ENCODE measurements at regions not wholly inside any gene's neighbourhood (a gene's known extent, or its start where the extent isn't known, plus 50 kb on each side); places are given as distances from the start of the nearest gene placed in this dataset.

DNA sequence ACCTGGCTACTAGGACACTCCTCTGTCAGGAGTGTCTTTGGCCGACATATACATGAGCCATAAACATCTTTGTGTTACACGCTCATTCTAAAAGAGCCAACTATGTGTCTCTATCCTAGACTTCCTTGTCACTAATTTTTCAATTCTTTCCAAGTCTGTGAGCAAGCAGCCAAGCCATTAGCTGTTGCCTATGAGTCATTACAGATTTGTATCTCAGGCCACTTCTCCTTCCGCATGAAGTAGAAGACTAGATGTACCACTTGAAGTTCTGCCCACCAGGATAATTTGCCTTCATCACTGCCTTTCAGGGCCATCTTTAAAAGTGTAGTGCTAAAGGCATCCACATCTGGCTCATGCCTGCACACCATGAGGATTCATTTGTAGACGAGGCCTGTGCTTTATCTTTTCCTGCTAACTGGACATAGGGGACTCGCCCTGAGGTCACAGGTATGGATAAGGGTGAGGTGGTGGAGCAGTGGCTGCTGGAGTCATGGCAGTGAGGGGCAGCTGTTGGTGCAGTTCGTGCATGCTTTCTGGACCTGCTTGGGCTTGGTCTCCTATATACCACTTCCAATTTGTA is 126.1 kb upstream of the KL start (continued):
- TF ChIP-seq TSC22D2 (CRISPR knock-in tag; IDR thresholded peaks at IDR 0.05; ENCODE audit: borderline replicate concordance): no peak
- TF ChIP-seq, protein P1, sequence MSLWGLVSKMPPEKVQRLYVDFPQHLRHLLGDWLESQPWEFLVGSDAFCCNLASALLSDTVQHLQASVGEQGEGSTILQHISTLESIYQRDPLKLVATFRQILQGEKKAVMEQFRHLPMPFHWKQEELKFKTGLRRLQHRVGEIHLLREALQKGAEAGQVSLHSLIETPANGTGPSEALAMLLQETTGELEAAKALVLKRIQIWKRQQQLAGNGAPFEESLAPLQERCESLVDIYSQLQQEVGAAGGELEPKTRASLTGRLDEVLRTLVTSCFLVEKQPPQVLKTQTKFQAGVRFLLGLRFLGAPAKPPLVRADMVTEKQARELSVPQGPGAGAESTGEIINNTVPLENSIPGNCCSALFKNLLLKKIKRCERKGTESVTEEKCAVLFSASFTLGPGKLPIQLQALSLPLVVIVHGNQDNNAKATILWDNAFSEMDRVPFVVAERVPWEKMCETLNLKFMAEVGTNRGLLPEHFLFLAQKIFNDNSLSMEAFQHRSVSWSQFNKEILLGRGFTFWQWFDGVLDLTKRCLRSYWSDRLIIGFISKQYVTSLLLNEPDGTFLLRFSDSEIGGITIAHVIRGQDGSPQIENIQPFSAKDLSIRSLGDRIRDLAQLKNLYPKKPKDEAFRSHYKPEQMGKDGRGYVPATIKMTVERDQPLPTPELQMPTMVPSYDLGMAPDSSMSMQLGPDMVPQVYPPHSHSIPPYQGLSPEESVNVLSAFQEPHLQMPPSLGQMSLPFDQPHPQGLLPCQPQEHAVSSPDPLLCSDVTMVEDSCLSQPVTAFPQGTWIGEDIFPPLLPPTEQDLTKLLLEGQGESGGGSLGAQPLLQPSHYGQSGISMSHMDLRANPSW (CRISPR knock-in tag; IDR thresholded peaks at IDR 0.05; ENCODE audit: borderline replicate concordance): no peak
- no peak for TF ChIP-seq TBL1XR1 (IDR thresholded peaks at IDR 0.05; ENCODE audit: borderline replicate concordance, low read length, partially characterized antibody)
- no peak for TF ChIP-seq SSRP1 (CRISPR knock-in tag; IDR thresholded peaks at IDR 0.05)
- TF ChIP-seq SRF (IDR thresholded peaks at IDR 0.05; ENCODE audit: low read depth, low read length): no peak
- no peak for TF ChIP-seq HDAC2 (CRISPR knock-in tag; IDR thresholded peaks at IDR 0.05)
- TF ChIP-seq, protein P2, sequence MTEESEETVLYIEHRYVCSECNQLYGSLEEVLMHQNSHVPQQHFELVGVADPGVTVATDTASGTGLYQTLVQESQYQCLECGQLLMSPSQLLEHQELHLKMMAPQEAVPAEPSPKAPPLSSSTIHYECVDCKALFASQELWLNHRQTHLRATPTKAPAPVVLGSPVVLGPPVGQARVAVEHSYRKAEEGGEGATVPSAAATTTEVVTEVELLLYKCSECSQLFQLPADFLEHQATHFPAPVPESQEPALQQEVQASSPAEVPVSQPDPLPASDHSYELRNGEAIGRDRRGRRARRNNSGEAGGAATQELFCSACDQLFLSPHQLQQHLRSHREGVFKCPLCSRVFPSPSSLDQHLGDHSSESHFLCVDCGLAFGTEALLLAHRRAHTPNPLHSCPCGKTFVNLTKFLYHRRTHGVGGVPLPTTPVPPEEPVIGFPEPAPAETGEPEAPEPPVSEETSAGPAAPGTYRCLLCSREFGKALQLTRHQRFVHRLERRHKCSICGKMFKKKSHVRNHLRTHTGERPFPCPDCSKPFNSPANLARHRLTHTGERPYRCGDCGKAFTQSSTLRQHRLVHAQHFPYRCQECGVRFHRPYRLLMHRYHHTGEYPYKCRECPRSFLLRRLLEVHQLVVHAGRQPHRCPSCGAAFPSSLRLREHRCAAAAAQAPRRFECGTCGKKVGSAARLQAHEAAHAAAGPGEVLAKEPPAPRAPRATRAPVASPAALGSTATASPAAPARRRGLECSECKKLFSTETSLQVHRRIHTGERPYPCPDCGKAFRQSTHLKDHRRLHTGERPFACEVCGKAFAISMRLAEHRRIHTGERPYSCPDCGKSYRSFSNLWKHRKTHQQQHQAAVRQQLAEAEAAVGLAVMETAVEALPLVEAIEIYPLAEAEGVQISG (CRISPR knock-in tag; IDR thresholded peaks at IDR 0.05): no peak
- no peak for TF ChIP-seq GATA4 (IDR thresholded peaks at IDR 0.05; ENCODE audit: borderline replicate concordance, low read depth)
- no peak for TF ChIP-seq ZKSCAN5 (CRISPR knock-in tag; IDR thresholded peaks at IDR 0.05)
- no peak for TF ChIP-seq NR2F6 (IDR thresholded peaks at IDR 0.05)
- TF ChIP-seq NR2F6 (CRISPR knock-in tag; IDR thresholded peaks at IDR 0.05): no peak
- TF ChIP-seq, protein P3, sequence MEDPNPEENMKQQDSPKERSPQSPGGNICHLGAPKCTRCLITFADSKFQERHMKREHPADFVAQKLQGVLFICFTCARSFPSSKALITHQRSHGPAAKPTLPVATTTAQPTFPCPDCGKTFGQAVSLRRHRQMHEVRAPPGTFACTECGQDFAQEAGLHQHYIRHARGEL (CRISPR knock-in tag; IDR thresholded peaks at IDR 0.05): no peak
- TF ChIP-seq STAT5B (CRISPR knock-in tag; IDR thresholded peaks at IDR 0.05): no peak
- TF ChIP-seq ZNF589 (CRISPR knock-in tag; conservative IDR thresholded peaks at IDR 0.05): no peak
- TF ChIP-seq, protein P4, sequence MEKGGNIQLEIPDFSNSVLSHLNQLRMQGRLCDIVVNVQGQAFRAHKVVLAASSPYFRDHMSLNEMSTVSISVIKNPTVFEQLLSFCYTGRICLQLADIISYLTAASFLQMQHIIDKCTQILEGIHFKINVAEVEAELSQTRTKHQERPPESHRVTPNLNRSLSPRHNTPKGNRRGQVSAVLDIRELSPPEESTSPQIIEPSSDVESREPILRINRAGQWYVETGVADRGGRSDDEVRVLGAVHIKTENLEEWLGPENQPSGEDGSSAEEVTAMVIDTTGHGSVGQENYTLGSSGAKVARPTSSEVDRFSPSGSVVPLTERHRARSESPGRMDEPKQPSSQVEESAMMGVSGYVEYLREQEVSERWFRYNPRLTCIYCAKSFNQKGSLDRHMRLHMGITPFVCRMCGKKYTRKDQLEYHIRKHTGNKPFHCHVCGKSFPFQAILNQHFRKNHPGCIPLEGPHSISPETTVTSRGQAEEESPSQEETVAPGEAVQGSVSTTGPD (CRISPR knock-in tag; IDR thresholded peaks at IDR 0.05): no peak
- TF ChIP-seq, protein P5, sequence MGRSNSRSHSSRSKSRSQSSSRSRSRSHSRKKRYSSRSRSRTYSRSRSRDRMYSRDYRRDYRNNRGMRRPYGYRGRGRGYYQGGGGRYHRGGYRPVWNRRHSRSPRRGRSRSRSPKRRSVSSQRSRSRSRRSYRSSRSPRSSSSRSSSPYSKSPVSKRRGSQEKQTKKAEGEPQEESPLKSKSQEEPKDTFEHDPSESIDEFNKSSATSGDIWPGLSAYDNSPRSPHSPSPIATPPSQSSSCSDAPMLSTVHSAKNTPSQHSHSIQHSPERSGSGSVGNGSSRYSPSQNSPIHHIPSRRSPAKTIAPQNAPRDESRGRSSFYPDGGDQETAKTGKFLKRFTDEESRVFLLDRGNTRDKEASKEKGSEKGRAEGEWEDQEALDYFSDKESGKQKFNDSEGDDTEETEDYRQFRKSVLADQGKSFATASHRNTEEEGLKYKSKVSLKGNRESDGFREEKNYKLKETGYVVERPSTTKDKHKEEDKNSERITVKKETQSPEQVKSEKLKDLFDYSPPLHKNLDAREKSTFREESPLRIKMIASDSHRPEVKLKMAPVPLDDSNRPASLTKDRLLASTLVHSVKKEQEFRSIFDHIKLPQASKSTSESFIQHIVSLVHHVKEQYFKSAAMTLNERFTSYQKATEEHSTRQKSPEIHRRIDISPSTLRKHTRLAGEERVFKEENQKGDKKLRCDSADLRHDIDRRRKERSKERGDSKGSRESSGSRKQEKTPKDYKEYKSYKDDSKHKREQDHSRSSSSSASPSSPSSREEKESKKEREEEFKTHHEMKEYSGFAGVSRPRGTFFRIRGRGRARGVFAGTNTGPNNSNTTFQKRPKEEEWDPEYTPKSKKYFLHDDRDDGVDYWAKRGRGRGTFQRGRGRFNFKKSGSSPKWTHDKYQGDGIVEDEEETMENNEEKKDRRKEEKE (IDR thresholded peaks at IDR 0.05): no peak

All from HepG2 (cell line).